ENCODE measurements at regions not wholly inside any gene's neighbourhood (a gene's known extent, or its start where the extent isn't known, plus 50 kb on each side); places are given as distances from the start of the nearest gene placed in this dataset.

GRCh38 chr7:17075601-17076255, 193.9 kb upstream of the AGR3 start:
- ATAC-seq, result no peak
- TF ChIP-seq OSR1 (CRISPR knock-in tag; IDR thresholded peaks at IDR 0.05) (no peak), CSRNP3 (CRISPR knock-in tag; IDR thresholded peaks at IDR 0.05) (no peak), ARNTL (CRISPR knock-in tag; IDR thresholded peaks at IDR 0.05; ENCODE audit: borderline replicate concordance, low read depth) (no peak), POU6F1 (CRISPR knock-in tag; IDR thresholded peaks at IDR 0.05; ENCODE audit: borderline replicate concordance, low read depth) (no peak), CREB5 (CRISPR knock-in tag; IDR thresholded peaks at IDR 0.05; ENCODE audit: low read depth) (no peak), ZC3H10 (CRISPR knock-in tag; IDR thresholded peaks at IDR 0.05) (no peak), ISL1 (CRISPR knock-in tag; IDR thresholded peaks at IDR 0.05) (no peak), RARB (CRISPR knock-in tag; IDR thresholded peaks at IDR 0.05) (no peak), SNAI2 (CRISPR knock-in tag; IDR thresholded peaks at IDR 0.05) (no peak), PPARA (CRISPR knock-in tag; IDR thresholded peaks at IDR 0.05; ENCODE audit: borderline replicate concordance) (no peak), GLIS3 (CRISPR knock-in tag; IDR thresholded peaks at IDR 0.05) (no peak), TSHZ2 (CRISPR knock-in tag; IDR thresholded peaks at IDR 0.05) (no peak), ZNF565 (CRISPR knock-in tag; conservative IDR thresholded peaks at IDR 0.05; ENCODE audit: low read depth) (no peak), ZFP30 (CRISPR knock-in tag; IDR thresholded peaks at IDR 0.05) (no peak), ZNF8 (CRISPR knock-in tag; IDR thresholded peaks at IDR 0.05) (no peak)

GRCh38 chr7:17078298-17078697, 196.5 kb upstream of the AGR3 start:
- no peak for TF ChIP-seq ZFP30 (CRISPR knock-in tag; IDR thresholded peaks at IDR 0.05)
- ATAC-seq, result no peak

GRCh38 chr7:17083392-17084165, 201.8 kb upstream of the AGR3 start:
- TF ChIP-seq TCF4 (CRISPR knock-in tag; IDR thresholded peaks at IDR 0.05; ENCODE audit: borderline replicate concordance) (no peak), GLIS3 (CRISPR knock-in tag; IDR thresholded peaks at IDR 0.05) (no peak), ZFP30 (CRISPR knock-in tag; IDR thresholded peaks at IDR 0.05) (no peak), ZNF8 (CRISPR knock-in tag; IDR thresholded peaks at IDR 0.05) (no peak), POU6F1 (CRISPR knock-in tag; IDR thresholded peaks at IDR 0.05; ENCODE audit: borderline replicate concordance, low read depth) (no peak), PPARA (CRISPR knock-in tag; IDR thresholded peaks at IDR 0.05; ENCODE audit: borderline replicate concordance) (no peak), BACH2 (CRISPR knock-in tag; IDR thresholded peaks at IDR 0.05; ENCODE audit: borderline replicate concordance) (no peak), PATZ1 (CRISPR knock-in tag; IDR thresholded peaks at IDR 0.05; ENCODE audit: borderline replicate concordance) (no peak), ISL1 (CRISPR knock-in tag; IDR thresholded peaks at IDR 0.05) (no peak), ARNTL (CRISPR knock-in tag; IDR thresholded peaks at IDR 0.05; ENCODE audit: borderline replicate concordance, low read depth) (no peak), ZNF70 (CRISPR knock-in tag; IDR thresholded peaks at IDR 0.05) (no peak), TOX (CRISPR knock-in tag; IDR thresholded peaks at IDR 0.05; ENCODE audit: borderline replicate concordance) (no peak), RARB (CRISPR knock-in tag; IDR thresholded peaks at IDR 0.05) (no peak)
- no peak for ATAC-seq

Measured in SK-N-SH treated with all-trans-retinoic acid at 6 μM for 48 hours (cell line).